Natural killer cell (primary cell): ENCODE measurements at regions not wholly inside any gene's neighbourhood (a gene's known extent, or its start where the extent isn't known, plus 50 kb on each side); places are given as distances from the start of the nearest gene placed in this dataset.

Experiments
- ATAC-seq, 3 donors: fragments of 150-1000 bp in 2 of 3; fragments of 200-7000 bp in 1 of 3; cut with Tn5 transposase; 1 replicate in 1 of 3; 2 replicates in 2 of 3; pipeline ENCODE4 v1.10.0; 2021; ENCODE audit warnings: mild to moderate bottlenecking in 2 of 3, moderate library complexity in 2 of 3
- DNase-seq, 2 donors: peaks; one replicate each; pipeline versions ENCODE4 v3.0.0 to v3.0.0-alpha.2; 2013 to 2021; ENCODE audit warnings: mixed read lengths in 1 of 2
- H3K27ac ChIP-seq: one replicate; pipeline ENCODE4 v1.5.1; 2013; ENCODE audit warnings: mild to moderate bottlenecking, low read length
- H3K27me3 ChIP-seq: one replicate; pipeline ENCODE4 v1.6.1; 2013; ENCODE audit warnings: low read length; ENCODE audit not compliant: control insufficient read depth, insufficient read depth
- H3K36me3 ChIP-seq: one replicate; pipeline ENCODE4 v1.6.1; 2013; ENCODE audit warnings: low read length; ENCODE audit not compliant: control insufficient read depth, insufficient read depth
- H3K4me1 ChIP-seq: one replicate; pipeline ENCODE4 v1.6.1; 2013; ENCODE audit warnings: low read length; ENCODE audit not compliant: control insufficient read depth, insufficient read depth
- H3K4me3 ChIP-seq: one replicate; pipeline ENCODE4 v1.5.1; 2013; ENCODE audit warnings: low read length
- H3K9me3 ChIP-seq: one replicate; pipeline ENCODE4 v1.6.1; 2013; ENCODE audit warnings: low read length; ENCODE audit not compliant: control insufficient read depth, insufficient read depth
- H3K27ac Mint-ChIP-seq, 2 donors: one replicate each; pipeline ENCODE4 v1.8.0; 2022; ENCODE audit warnings: mild to moderate bottlenecking in 2 of 2, mixed read lengths in 2 of 2, moderate library complexity in 1 of 2
- H3K27me3 Mint-ChIP-seq, 2 donors: one replicate each; pipeline ENCODE4 v1.8.0; 2022; ENCODE audit warnings: low read depth in 2 of 2, mixed read lengths in 2 of 2
- H3K36me3 Mint-ChIP-seq: one replicate; pipeline ENCODE4 v1.8.0; 2022; ENCODE audit warnings: mixed read lengths
- H3K4me1 Mint-ChIP-seq, 2 donors: one replicate each; pipeline ENCODE4 v1.8.0; 2022; ENCODE audit warnings: mixed read lengths in 2 of 2
- H3K4me3 Mint-ChIP-seq: one replicate; pipeline ENCODE4 v1.8.0; 2022; ENCODE audit warnings: mild to moderate bottlenecking, moderate library complexity, mixed read lengths
- H3K9me3 Mint-ChIP-seq, 2 donors: one replicate each; pipeline ENCODE4 v1.8.0; 2022; ENCODE audit warnings: mixed read lengths in 2 of 2
- WGBS: methylation state at CpG from one replicate; pipeline ENCODE4 v1.1.7; 2013; ENCODE audit warnings: missing lambda C conversion rate; ENCODE audit not compliant: insufficient coverage; 5-methylcytosine and 5-hydroxymethylcytosine counted together
- intact Hi-C: fragments of 100-400 bp; cut with micrococcal nuclease; formaldehyde crosslinking; loops from one replicate; pipeline ENCODE4 v1.14.2; 2022
- TF ChIP-seq, protein P1 (sequence below): fragments of 200-600 bp; IDR thresholded peaks from one replicate; pipeline ENCODE4 v1.8.0; 2022; ENCODE audit warnings: antibody characterized with exemption

GRCh38 chr20:55744896-55745295 lies 260.4 kb downstream of the CBLN4 start:
- intact Hi-C loops = no loop called here
- no peak overlapping the region for H3K4me3 Mint-ChIP-seq
- no peaks in the 10 kb centered on the region for H3K4me1 ChIP-seq
- H3K9me3 ChIP-seq = no peaks in the 10 kb centered on the region
- H3K27ac Mint-ChIP-seq = no peak overlapping the region
- 93% methylated on average over 10 of the region's 10 CpGs for WGBS
- H3K36me3 Mint-ChIP-seq = no peaks in the 10 kb centered on the region
- no peak for DNase-seq
- no peak for ATAC-seq
- H3K27me3 ChIP-seq = no peaks in the 10 kb centered on the region
- no peaks in the 10 kb centered on the region for H3K36me3 ChIP-seq
- no peaks in the 10 kb centered on the region for H3K27me3 Mint-ChIP-seq
- H3K9me3 Mint-ChIP-seq = peaks cover 3 to 9% of the 10 kb centered on the region in 2 donors
- H3K27ac ChIP-seq = no peak overlapping the region
- TF ChIP-seq, protein P1, sequence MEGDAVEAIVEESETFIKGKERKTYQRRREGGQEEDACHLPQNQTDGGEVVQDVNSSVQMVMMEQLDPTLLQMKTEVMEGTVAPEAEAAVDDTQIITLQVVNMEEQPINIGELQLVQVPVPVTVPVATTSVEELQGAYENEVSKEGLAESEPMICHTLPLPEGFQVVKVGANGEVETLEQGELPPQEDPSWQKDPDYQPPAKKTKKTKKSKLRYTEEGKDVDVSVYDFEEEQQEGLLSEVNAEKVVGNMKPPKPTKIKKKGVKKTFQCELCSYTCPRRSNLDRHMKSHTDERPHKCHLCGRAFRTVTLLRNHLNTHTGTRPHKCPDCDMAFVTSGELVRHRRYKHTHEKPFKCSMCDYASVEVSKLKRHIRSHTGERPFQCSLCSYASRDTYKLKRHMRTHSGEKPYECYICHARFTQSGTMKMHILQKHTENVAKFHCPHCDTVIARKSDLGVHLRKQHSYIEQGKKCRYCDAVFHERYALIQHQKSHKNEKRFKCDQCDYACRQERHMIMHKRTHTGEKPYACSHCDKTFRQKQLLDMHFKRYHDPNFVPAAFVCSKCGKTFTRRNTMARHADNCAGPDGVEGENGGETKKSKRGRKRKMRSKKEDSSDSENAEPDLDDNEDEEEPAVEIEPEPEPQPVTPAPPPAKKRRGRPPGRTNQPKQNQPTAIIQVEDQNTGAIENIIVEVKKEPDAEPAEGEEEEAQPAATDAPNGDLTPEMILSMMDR = no peak
- H3K4me3 ChIP-seq = no peak overlapping the region
- no peaks in the 10 kb centered on the region for H3K4me1 Mint-ChIP-seq

GRCh38 chr20:55741801-55742200 lies 263.5 kb downstream of the CBLN4 start:
- Mint-ChIP-seq H3K27ac (no peak overlapping the region), H3K4me1 (no peaks in the 10 kb centered on the region), H3K4me3 (no peak overlapping the region), H3K36me3 (no peaks in the 10 kb centered on the region), H3K27me3 (no peaks in the 10 kb centered on the region), H3K9me3 (peaks cover 0 to 5% of the 10 kb centered on the region in 2 donors)
- Histone ChIP-seq H3K27ac (no peak overlapping the region), H3K36me3 (no peaks in the 10 kb centered on the region), H3K4me1 (no peaks in the 10 kb centered on the region), H3K4me3 (no peak overlapping the region), H3K9me3 (no peaks in the 10 kb centered on the region), H3K27me3 (no peaks in the 10 kb centered on the region)
- WGBS = 90% methylated on average over 3 of the region's 3 CpGs
- TF ChIP-seq, protein P1 = no peak
- intact Hi-C loops = no loop called here
- DNase-seq (no peak), ATAC-seq (no peak)

DNA sequence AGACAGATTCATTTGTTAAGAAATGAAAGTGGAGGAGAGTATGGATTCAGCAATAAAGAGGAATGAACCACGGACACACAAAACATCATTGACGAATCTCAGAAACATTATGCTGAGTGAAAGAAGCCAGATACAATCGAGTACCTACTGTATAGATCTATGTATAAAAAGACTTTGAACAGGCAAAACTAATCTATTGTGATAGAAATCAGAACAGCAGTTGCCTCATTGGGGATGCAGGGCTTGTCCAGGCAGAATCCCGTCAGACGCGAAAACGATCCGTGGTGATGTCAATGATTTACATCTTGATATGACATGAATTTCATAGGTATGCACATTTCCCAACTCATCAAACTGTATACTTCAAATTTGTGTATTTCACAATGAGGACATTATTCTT lies 265.2 kb downstream of the CBLN4 start:
- WGBS = 90% methylated on average over 8 of the region's 8 CpGs
- Histone ChIP-seq H3K4me1 (no peaks in the 10 kb centered on the region), H3K36me3 (no peaks in the 10 kb centered on the region), H3K27me3 (no peaks in the 10 kb centered on the region), H3K27ac (no peak overlapping the region), H3K4me3 (no peak overlapping the region), H3K9me3 (no peaks in the 10 kb centered on the region)
- Mint-ChIP-seq H3K9me3 (peaks cover 2 to 7% of the 10 kb centered on the region in 2 donors), H3K27me3 (no peaks in the 10 kb centered on the region), H3K4me3 (no peak overlapping the region), H3K36me3 (no peaks in the 10 kb centered on the region), H3K4me1 (no peaks in the 10 kb centered on the region), H3K27ac (no peak overlapping the region)
- ATAC-seq (no peak), DNase-seq (no peak)
- TF ChIP-seq, protein P1 = no peak
- intact Hi-C loops = no loop called here

DNA sequence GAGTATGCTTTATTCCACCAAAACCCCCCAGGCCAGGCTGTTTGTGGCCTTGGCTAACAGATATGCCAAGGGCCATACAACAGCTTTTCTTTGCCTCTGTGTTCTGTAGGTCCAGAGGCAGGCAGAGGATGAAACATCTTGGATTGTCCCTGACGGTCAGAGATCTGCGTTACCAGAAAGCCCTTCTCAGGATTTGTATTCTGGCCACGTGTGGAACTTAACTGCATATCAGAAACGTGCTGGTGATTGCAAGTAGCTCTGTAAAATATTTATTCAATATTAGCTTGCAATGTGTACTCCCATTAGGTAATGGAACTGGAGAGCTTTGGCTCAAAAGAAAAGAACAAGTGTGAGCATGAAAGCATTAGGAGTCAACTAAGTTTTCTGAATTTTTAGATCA lies 275.0 kb downstream of the CBLN4 start:
- no peak for ATAC-seq
- WGBS = 79% methylated on average over 4 of the region's 4 CpGs
- TF ChIP-seq, protein P1 = no peak
- no peak overlapping the region for H3K27ac Mint-ChIP-seq
- H3K4me3 Mint-ChIP-seq = no peak overlapping the region
- Histone ChIP-seq H3K27me3 (no peaks in the 10 kb centered on the region), H3K9me3 (no peaks in the 10 kb centered on the region), H3K27ac (no peak overlapping the region), H3K36me3 (no peaks in the 10 kb centered on the region), H3K4me3 (no peak overlapping the region), H3K4me1 (no peaks in the 10 kb centered on the region)
- no peaks in the 10 kb centered on the region for H3K27me3 Mint-ChIP-seq
- intact Hi-C loops = no loop called here
- no peaks in the 10 kb centered on the region for H3K36me3 Mint-ChIP-seq
- peaks cover 3 to 5% of the 10 kb centered on the region in 2 donors for H3K9me3 Mint-ChIP-seq
- H3K4me1 Mint-ChIP-seq = no peaks in the 10 kb centered on the region
- no peak for DNase-seq
